ENCODE measurements at regions not wholly inside any gene's neighbourhood (a gene's known extent, or its start where the extent isn't known, plus 50 kb on each side); places are given as distances from the start of the nearest gene placed in this dataset.
A peak's percentile ranks its signal among the peaks of the same experiment; 100 is the strongest.

GRCh38 chr20:11581271-11581670 lies 336.4 kb upstream of the BTBD3 start:
- Mint-ChIP-seq H3K27ac (ENCODE audit: unreplicated experiment) (no peak overlapping the region), H3K27me3 (ENCODE audit: low read depth) (no peaks in the 10 kb centered on the region), H3K4me1 (no peaks in the 10 kb centered on the region), H3K36me3 (ENCODE audit: low read depth) (peaks cover 5% of the 10 kb centered on the region), H3K9me3 (peaks cover 7% of the 10 kb centered on the region), H3K4me3 (no peak overlapping the region)
- no peak for DNase-seq (ENCODE audit: low read depth, low spot score)
- no peak for TF ChIP-seq CTCF (conservative IDR thresholded peaks at IDR 0.05)

DNA sequence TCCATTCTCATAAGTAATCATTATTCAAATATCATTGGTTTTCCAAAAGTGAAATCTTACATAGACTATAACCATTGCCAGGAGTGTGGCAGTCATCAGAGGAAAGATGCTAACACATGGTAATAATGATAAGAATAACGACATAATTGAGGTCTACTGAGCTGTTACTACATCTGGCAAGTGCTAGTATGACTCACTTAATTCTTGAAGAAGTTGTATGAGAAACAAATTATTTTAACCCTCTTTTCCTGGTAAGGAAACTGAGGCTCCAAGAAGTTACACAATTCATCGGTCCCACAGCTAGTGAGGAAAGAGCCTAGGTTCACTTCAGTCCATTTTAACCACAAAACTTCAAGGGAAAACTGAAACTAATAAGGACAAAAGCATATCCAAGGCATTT lies 335.6 kb upstream of the BTBD3 start:
- H3K9me3 Mint-ChIP-seq = peaks cover 7% of the 10 kb centered on the region
- no peak for DNase-seq (ENCODE audit: low read depth, low spot score)
- no peak for TF ChIP-seq CTCF (conservative IDR thresholded peaks at IDR 0.05)
- no peaks in the 10 kb centered on the region for H3K4me1 Mint-ChIP-seq
- peaks cover 2% of the 10 kb centered on the region for H3K36me3 Mint-ChIP-seq (ENCODE audit: low read depth)
- H3K27ac Mint-ChIP-seq (ENCODE audit: unreplicated experiment) = no peak overlapping the region
- no peak overlapping the region for H3K4me3 Mint-ChIP-seq
- no peaks in the 10 kb centered on the region for H3K27me3 Mint-ChIP-seq (ENCODE audit: low read depth)

GRCh38 chr20:11585752-11586352 lies 331.8 kb upstream of the BTBD3 start:
- Mint-ChIP-seq H3K36me3 (ENCODE audit: low read depth) (no peaks in the 10 kb centered on the region), H3K27ac (ENCODE audit: unreplicated experiment) (no peak overlapping the region), H3K9me3 (peaks cover 4% of the 10 kb centered on the region), H3K4me3 (no peak overlapping the region), H3K27me3 (ENCODE audit: low read depth) (no peaks in the 10 kb centered on the region), H3K4me1 (no peaks in the 10 kb centered on the region)
- DNase-seq (ENCODE audit: low read depth, low spot score) = no peak
- TF ChIP-seq CTCF (conservative IDR thresholded peaks at IDR 0.05) = peak; percentile 74

DNA sequence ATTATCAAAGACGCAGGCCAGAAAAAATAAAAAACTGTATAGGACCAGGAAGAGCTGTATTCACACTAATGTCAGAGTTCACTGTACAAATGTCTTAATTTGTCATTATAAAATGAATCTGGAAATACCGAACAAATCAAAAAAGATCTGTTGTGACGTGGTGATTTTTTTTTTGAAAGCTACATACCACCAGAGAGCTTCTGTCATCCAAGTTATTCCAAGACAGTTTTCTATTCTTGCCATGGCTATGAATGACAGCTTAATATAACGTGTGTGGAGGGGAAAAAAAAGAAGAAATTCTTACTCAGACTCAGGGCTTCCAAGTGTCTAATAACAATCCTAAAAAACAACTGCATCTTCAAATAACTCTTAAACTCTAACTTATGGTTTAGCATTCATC lies 328.8 kb upstream of the BTBD3 start:
- Mint-ChIP-seq H3K27ac (ENCODE audit: unreplicated experiment) (no peak overlapping the region), H3K4me3 (no peak overlapping the region), H3K36me3 (ENCODE audit: low read depth) (peaks cover 6% of the 10 kb centered on the region), H3K27me3 (ENCODE audit: low read depth) (no peaks in the 10 kb centered on the region), H3K9me3 (peaks cover 9% of the 10 kb centered on the region), H3K4me1 (no peaks in the 10 kb centered on the region)
- DNase-seq (ENCODE audit: low read depth, low spot score) = no peak
- TF ChIP-seq CTCF (conservative IDR thresholded peaks at IDR 0.05) = no peak

- no peaks in the 10 kb centered on the region for H3K27me3 Mint-ChIP-seq (ENCODE audit: low read depth)
- H3K27ac Mint-ChIP-seq (ENCODE audit: unreplicated experiment) = no peak overlapping the region
- no peak for DNase-seq (ENCODE audit: low read depth, low spot score)
- peaks cover 15% of the 10 kb centered on the region for H3K9me3 Mint-ChIP-seq
- H3K4me3 Mint-ChIP-seq = no peak overlapping the region
- H3K36me3 Mint-ChIP-seq (ENCODE audit: low read depth) = peaks cover 9% of the 10 kb centered on the region
- no peak for TF ChIP-seq CTCF (conservative IDR thresholded peaks at IDR 0.05)
- no peaks in the 10 kb centered on the region for H3K4me1 Mint-ChIP-seq
Measured at GRCh38 chr20:11591965-11592364, 325.7 kb upstream of the BTBD3 start.

Measured in neural crest cell (in vitro differentiated cells).